ENCODE measurements at regions not wholly inside any gene's neighbourhood (a gene's known extent, or its start where the extent isn't known, plus 50 kb on each side); places are given as distances from the start of the nearest gene placed in this dataset.

DNA sequence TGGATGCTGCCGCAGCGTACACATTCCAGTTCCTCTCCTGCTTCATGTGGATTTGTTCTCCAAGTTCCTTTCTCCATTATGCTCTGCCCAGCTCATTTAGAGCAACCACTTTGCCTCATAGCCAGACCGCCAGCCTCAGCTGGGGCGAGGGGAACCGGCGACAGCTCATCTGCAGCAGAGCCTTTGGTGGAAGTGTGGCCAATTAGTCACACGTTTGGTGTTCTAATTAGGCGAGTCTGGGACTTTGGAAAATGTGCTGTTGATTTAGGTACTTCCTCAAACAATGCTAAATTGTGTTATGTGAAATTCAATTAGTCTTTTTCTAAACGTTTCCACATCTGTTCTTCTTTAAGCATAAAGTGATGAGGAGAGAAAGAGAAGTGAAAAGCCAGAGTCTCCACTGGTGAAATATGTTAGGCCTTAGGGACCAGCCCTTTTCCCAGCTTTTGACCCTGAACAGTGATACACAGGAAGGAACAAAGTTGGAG, 217.9 kb downstream of the TBX18 start:
- POLR2A ChIA-PET = no interaction called here
- no peak for ATAC-seq
- Mint-ChIP-seq H3K36me3 (ENCODE audit: low read depth) (no peaks in the 10 kb centered on the region), H3K4me1 (no peaks in the 10 kb centered on the region), H3K27me3 (no peaks in the 10 kb centered on the region), H3K27ac (no peak overlapping the region), H3K4me3 (no peak overlapping the region), H3K9me3 (ENCODE audit: low read depth) (peaks cover 4% of the 10 kb centered on the region)
- intact Hi-C loops (cut with DNase I, micrococcal nuclease) = no loop called here
- CTCF ChIA-PET = no interaction called here
- DNase-seq = no peak

DNA sequence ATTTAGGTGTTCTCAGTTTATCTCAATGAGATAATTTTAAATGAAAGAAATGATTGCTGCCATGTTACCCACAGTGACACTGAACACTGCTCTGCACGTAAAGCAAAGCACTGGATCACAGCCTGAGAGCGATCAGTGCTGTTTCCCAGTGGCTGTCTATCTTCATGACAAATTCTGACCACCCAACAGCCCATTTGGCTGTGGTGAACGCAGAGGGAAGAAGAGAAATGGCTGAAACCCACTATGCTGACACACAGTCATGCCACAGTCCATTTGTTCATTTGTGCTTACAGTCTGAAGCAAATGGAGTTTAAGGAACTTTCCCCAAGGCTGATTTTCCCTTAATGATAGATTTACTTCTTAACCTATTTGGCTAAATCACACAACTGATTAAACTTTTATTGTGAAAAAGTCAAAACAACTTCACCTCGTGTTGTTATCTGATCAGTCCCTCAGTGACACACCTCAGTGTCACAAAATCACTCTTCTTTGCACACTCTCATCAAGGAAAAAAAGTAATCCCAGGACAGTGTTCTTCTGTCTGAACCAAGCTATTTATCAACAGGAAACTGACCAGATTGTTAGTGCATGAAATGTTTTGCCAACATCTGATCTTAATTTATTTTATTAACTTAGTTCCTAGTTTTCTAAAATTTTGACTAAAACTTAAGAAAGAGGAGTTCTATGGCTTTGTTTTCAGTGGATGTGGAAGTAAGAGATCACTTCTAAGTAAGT, 225.1 kb downstream of the TBX18 start:
- CTCF ChIA-PET = no interaction called here
- Mint-ChIP-seq H3K36me3 (ENCODE audit: low read depth) (no peaks in the 10 kb centered on the region), H3K9me3 (ENCODE audit: low read depth) (peaks cover 6% of the 10 kb centered on the region), H3K4me1 (no peaks in the 10 kb centered on the region), H3K27ac (no peak overlapping the region), H3K27me3 (no peaks in the 10 kb centered on the region), H3K4me3 (no peak overlapping the region)
- DNase-seq = no peak
- intact Hi-C loops (cut with DNase I, micrococcal nuclease) = no loop called here
- no peak for ATAC-seq
- POLR2A ChIA-PET = no interaction called here

DNA sequence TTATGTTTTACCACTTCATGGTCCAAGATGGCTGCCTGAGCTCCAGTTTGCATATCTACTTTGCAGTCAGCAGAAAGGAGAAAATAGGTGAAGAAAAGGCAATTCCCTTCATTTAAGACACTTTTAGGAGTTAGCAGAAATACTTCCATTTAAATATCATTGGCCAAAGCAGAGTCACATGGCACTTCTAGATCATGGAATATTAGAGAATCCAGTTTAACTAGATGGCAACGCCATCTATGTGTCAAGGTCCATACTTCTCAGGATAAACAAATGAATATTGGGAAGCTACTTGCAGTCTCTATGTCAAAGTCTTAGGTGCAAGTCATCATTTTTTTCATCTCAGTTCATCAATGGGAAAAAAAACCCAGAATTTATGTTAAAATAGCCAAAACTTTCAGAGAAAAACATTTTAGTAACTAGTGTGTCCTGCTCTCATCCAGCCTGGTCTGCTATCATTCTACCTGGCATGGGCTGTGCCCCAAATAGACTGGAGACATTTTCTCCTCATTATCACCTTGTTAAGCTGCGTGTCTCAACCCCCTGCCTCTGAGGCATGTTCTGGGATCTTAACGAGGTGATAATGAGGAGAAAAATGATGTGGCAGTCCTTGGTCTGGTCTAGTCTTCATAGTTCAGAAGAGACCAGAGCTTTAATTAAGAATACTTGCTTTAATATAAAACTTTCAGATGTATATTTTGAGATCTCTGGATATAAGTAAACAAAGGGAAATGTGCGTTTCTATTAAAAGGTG, 227.3 kb downstream of the TBX18 start:
- Mint-ChIP-seq H3K4me3 (no peak overlapping the region), H3K27ac (no peak overlapping the region), H3K9me3 (ENCODE audit: low read depth) (peaks cover 3% of the 10 kb centered on the region), H3K36me3 (ENCODE audit: low read depth) (no peaks in the 10 kb centered on the region), H3K4me1 (no peaks in the 10 kb centered on the region), H3K27me3 (no peaks in the 10 kb centered on the region)
- CTCF ChIA-PET = no interaction called here
- DNase-seq (no peak), ATAC-seq (no peak)
- intact Hi-C loops (cut with DNase I, micrococcal nuclease) = no loop called here
- POLR2A ChIA-PET = no interaction called here

DNA sequence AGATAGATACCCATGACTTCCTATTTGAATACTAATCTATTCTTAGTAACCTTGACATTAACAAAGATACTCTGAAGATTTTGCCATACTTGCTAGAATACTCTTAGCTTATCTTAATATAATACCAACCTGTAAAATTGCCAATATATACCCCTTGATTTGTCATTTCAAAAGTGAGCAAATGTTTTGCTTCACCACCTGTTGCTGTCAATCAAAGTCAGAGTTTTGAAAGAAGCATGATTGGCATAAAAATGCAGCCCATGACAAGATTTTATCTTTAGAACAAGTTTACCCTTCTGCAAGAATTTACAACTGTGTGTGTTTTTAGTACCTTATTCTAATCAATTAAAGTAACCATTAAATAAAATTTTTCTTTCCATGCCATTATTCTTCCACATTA, 236.2 kb downstream of the TBX18 start:
- H3K4me1 Mint-ChIP-seq = no peaks in the 10 kb centered on the region
- ATAC-seq (no peak), DNase-seq (no peak)
- H3K36me3 Mint-ChIP-seq (ENCODE audit: low read depth) = no peaks in the 10 kb centered on the region
- H3K27ac Mint-ChIP-seq = no peak overlapping the region
- no peak overlapping the region for H3K4me3 Mint-ChIP-seq
- CTCF ChIA-PET = no interaction called here
- peaks cover 4% of the 10 kb centered on the region for H3K27me3 Mint-ChIP-seq
- POLR2A ChIA-PET = no interaction called here
- intact Hi-C loops (cut with DNase I, micrococcal nuclease) = no loop called here
- no peaks in the 10 kb centered on the region for H3K9me3 Mint-ChIP-seq (ENCODE audit: low read depth)

DNA sequence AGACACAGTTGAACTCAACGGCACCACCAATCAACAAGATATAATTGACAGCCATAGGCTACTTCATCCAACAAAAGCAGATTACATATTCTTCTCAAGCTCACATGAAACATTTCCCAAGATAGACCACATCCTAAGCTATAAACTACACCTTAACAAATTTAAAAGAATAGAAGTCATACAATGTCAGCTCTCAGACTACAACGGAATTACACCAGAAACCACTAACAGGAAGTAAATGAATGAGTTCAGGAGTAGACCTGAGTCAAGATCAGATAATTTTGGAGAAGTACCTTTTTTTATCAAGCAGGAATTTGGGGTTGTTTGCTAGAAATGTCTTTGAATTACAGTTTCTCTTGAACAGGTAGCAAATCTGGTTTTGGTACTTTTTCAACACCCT, 237.8 kb downstream of the TBX18 start:
- ChIA-PET POLR2A (no interaction called here), CTCF (no interaction called here)
- Mint-ChIP-seq H3K36me3 (ENCODE audit: low read depth) (no peaks in the 10 kb centered on the region), H3K27me3 (peaks cover 4% of the 10 kb centered on the region), H3K4me1 (no peaks in the 10 kb centered on the region), H3K9me3 (ENCODE audit: low read depth) (no peaks in the 10 kb centered on the region), H3K27ac (no peak overlapping the region), H3K4me3 (no peak overlapping the region)
- intact Hi-C loops (cut with DNase I, micrococcal nuclease) = no loop called here
- DNase-seq (no peak), ATAC-seq (no peak)

DNA sequence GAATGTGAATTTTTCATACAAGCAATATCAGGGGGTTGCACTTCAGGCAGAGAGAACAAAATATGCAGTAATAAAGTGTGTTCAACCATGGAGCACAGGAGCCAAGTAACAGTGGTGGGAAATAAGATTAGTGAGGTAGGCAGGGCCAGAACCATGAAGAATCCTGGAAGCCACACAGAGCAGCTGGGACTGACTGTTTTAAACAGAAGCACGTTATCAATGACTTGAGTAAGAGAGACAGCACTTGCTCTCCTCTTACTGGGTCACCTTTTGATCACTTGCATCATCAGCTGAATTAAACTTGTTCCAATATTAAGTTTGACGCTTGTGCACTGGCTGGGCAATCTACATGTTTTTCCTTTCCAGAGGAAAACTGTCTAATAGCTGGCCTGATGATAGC, 238.5 kb downstream of the TBX18 start:
- CTCF ChIA-PET = no interaction called here
- ATAC-seq (no peak), DNase-seq (no peak)
- H3K4me3 Mint-ChIP-seq = no peak overlapping the region
- no peaks in the 10 kb centered on the region for H3K9me3 Mint-ChIP-seq (ENCODE audit: low read depth)
- peaks cover 4% of the 10 kb centered on the region for H3K27me3 Mint-ChIP-seq
- POLR2A ChIA-PET = no interaction called here
- H3K4me1 Mint-ChIP-seq = no peaks in the 10 kb centered on the region
- H3K36me3 Mint-ChIP-seq (ENCODE audit: low read depth) = no peaks in the 10 kb centered on the region
- H3K27ac Mint-ChIP-seq = no peak overlapping the region
- intact Hi-C loops (cut with DNase I, micrococcal nuclease) = no loop called here

DNA sequence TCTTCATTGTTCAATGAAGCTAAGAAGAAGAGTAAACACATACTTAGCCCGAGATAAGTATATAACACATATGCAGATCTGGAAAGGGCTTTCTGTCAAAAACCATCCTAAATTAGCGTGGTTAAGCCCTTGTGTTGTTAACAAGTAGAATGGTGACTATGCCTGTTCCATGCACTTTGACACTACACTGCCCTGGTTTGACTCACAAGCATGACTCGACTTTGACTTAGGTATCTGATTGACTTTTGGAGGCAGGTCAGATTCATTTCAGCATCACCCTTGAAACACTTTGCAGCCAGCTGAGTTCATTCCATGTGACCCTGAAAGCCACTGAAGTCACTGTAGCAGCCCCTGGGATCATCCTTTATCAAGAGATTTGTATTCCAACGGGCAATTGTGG, 239.8 kb downstream of the TBX18 start:
- ATAC-seq (no peak), DNase-seq (peak; percentile 5)
- H3K9me3 Mint-ChIP-seq (ENCODE audit: low read depth) = no peaks in the 10 kb centered on the region
- no peak overlapping the region for H3K4me3 Mint-ChIP-seq
- H3K4me1 Mint-ChIP-seq = no peaks in the 10 kb centered on the region
- ChIA-PET POLR2A (no interaction called here), CTCF (no interaction called here)
- H3K27ac Mint-ChIP-seq = no peak overlapping the region
- no peaks in the 10 kb centered on the region for H3K36me3 Mint-ChIP-seq (ENCODE audit: low read depth)
- intact Hi-C loops (cut with DNase I, micrococcal nuclease) = no loop called here
- peaks cover 4% of the 10 kb centered on the region for H3K27me3 Mint-ChIP-seq

DNA sequence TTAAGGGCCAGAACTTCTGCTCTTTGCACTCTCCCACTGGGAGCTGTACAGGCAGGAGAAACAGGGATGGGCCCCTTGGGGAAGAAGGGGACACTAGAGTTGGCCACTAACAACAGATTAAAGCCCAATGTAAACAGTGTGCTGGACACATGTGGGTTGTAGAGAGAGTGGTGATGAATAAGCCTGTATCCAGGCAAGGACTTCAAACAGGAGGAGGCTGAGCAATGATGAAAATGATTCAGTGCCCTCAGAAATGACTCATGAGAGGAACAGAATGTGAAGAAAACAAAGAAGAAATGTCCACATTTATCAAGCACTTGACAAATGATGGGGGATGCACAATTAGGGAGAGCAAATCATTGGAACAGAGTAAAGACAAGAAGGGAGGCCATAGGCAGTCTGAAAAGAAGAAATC, 242.3 kb downstream of the TBX18 start:
- intact Hi-C loops (cut with DNase I, micrococcal nuclease) = no loop called here
- H3K27me3 Mint-ChIP-seq = no peaks in the 10 kb centered on the region
- H3K9me3 Mint-ChIP-seq (ENCODE audit: low read depth) = no peaks in the 10 kb centered on the region
- H3K4me3 Mint-ChIP-seq = no peak overlapping the region
- no peaks in the 10 kb centered on the region for H3K36me3 Mint-ChIP-seq (ENCODE audit: low read depth)
- ChIA-PET POLR2A (no interaction called here), CTCF (no interaction called here)
- no peak for ATAC-seq
- no peaks in the 10 kb centered on the region for H3K4me1 Mint-ChIP-seq
- no peak for DNase-seq
- H3K27ac Mint-ChIP-seq = no peak overlapping the region

DNA sequence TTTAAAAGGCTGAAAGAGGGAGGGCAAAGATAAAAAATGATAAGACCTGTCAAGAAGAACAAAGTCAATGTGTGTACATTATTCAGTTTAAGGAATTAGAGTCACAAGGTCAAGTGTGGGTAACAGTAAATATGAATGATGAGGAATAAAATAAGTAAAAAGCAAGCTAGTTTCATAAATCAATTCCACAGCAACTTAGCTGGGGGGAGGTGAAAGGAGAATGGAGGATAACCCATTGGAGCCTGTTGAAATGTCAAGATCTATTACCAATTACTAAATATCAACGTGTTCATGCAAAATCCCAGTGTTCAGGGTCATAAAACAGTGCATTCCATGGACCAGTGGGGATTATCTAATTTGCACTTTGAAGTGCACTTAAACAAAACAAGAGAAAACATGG, 242.9 kb downstream of the TBX18 start:
- no peak overlapping the region for H3K4me3 Mint-ChIP-seq

DNA sequence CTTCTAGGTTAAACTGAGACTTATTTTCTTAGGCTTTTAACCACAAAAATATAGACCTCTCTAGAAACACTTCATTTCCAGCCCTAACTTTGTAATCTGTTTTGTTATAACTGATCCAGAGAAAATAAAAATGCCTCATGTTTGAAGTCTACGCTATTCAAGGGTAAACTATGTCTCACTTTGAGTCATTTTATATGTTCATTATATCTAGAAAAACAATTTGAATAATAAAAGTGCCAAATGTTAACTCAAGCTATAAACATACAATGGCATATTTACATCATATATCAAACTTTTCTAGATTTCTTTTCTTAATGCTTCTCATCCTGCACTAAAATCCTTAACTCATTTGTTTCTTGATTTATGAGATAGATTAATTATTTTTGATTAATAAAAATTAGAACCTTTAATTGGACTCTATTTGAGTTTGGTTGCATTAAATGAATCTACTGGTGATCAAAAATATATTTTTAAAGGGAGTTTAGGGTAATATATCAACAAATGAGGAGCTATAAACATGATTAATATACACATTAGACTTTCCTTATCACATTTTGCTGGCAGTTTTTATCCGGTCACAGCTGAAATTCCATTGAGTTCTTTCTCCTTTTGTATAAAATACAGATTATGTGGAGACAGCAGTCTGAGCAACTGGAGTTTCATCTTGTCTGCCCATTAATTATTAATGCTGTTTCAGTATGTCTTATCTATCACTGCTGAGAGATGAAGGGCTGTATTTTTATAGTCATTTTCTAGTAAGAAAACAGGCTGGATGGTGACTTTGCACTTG, 246.5 kb downstream of the TBX18 start:
- ATAC-seq (no peak), DNase-seq (no peak)
- Mint-ChIP-seq H3K27ac (no peak overlapping the region), H3K9me3 (ENCODE audit: low read depth) (no peaks in the 10 kb centered on the region), H3K4me1 (no peaks in the 10 kb centered on the region), H3K4me3 (no peak overlapping the region), H3K27me3 (no peaks in the 10 kb centered on the region), H3K36me3 (ENCODE audit: low read depth) (no peaks in the 10 kb centered on the region)
- ChIA-PET POLR2A (no interaction called here), CTCF (no interaction called here)
- intact Hi-C loops (cut with DNase I, micrococcal nuclease) = no loop called here

More for the DNA sequence above, 242.9 kb downstream of the TBX18 start:
- ATAC-seq = no peak
- ChIA-PET CTCF (no interaction called here), POLR2A (no interaction called here)
- intact Hi-C loops (cut with DNase I, micrococcal nuclease) = no loop called here
- no peaks in the 10 kb centered on the region for H3K4me1 Mint-ChIP-seq
- no peaks in the 10 kb centered on the region for H3K36me3 Mint-ChIP-seq (ENCODE audit: low read depth)
- H3K27me3 Mint-ChIP-seq = no peaks in the 10 kb centered on the region
- H3K9me3 Mint-ChIP-seq (ENCODE audit: low read depth) = no peaks in the 10 kb centered on the region
- no peak for DNase-seq
- no peak overlapping the region for H3K27ac Mint-ChIP-seq

DNA sequence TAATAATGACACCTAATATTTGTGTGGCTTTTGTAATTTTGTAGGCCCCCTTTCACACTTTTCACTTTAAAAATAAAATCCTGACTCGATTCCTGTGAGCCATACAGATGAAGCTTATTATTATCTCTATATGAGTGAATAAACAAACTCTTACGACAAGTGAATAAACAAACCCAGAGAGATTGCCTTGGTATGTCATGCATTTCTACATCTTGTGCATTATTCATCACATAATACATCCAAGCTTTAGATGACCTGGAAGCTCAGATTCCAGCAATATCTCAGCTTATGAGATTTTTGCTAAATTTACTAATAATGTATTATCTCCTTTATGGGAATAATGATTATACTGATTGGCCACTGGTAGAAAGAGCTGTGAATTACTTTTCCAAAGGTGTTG, 248.2 kb downstream of the TBX18 start:
- Mint-ChIP-seq H3K4me3 (no peak overlapping the region), H3K4me1 (no peaks in the 10 kb centered on the region), H3K9me3 (ENCODE audit: low read depth) (no peaks in the 10 kb centered on the region), H3K27me3 (no peaks in the 10 kb centered on the region), H3K27ac (no peak overlapping the region), H3K36me3 (ENCODE audit: low read depth) (no peaks in the 10 kb centered on the region)
- ATAC-seq (no peak), DNase-seq (no peak)
- ChIA-PET CTCF (interaction anchor here (0.9 kb wide), 1 partner anchor 18 kb away, joined by 3 read pairs; no protein-coding TSS in a partner anchor), POLR2A (no interaction called here)
- intact Hi-C loops (cut with DNase I, micrococcal nuclease) = no loop called here

DNA sequence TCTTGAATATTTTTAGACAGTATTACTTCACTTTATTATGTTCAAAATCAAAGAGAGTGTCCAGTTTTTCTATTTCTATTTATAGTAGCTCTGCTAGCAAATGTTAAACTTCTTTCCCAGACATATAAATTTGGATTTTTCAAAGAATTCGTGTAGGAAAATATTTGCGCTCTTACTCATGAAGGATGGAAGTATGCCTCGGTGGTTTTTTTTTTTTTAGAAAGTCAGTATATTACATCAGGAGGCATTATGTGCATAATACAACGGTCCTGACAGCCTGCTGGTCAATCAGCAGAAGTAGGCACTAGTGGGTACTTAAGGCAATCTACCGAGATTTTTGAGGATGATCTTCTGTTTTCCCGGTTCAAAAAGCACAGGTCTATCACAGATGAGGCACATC, 249.3 kb downstream of the TBX18 start:
- intact Hi-C loops (cut with DNase I, micrococcal nuclease) = no loop called here
- Mint-ChIP-seq H3K4me3 (no peak overlapping the region), H3K36me3 (ENCODE audit: low read depth) (no peaks in the 10 kb centered on the region), H3K27me3 (no peaks in the 10 kb centered on the region), H3K27ac (no peak overlapping the region), H3K4me1 (no peaks in the 10 kb centered on the region), H3K9me3 (ENCODE audit: low read depth) (no peaks in the 10 kb centered on the region)
- CTCF ChIA-PET = interaction anchor here (0.6 to 0.9 kb wide), 2 partner anchors 19 to 228 kb away, joined by 3 read pairs; no protein-coding TSS in a partner anchor
- DNase-seq = no peak
- no peak for ATAC-seq
- POLR2A ChIA-PET = no interaction called here
